ENCODE measurements at regions not wholly inside any gene's neighbourhood (a gene's known extent, or its start where the extent isn't known, plus 50 kb on each side); places are given as distances from the start of the nearest gene placed in this dataset.

- TF ChIP-seq, protein P1, sequence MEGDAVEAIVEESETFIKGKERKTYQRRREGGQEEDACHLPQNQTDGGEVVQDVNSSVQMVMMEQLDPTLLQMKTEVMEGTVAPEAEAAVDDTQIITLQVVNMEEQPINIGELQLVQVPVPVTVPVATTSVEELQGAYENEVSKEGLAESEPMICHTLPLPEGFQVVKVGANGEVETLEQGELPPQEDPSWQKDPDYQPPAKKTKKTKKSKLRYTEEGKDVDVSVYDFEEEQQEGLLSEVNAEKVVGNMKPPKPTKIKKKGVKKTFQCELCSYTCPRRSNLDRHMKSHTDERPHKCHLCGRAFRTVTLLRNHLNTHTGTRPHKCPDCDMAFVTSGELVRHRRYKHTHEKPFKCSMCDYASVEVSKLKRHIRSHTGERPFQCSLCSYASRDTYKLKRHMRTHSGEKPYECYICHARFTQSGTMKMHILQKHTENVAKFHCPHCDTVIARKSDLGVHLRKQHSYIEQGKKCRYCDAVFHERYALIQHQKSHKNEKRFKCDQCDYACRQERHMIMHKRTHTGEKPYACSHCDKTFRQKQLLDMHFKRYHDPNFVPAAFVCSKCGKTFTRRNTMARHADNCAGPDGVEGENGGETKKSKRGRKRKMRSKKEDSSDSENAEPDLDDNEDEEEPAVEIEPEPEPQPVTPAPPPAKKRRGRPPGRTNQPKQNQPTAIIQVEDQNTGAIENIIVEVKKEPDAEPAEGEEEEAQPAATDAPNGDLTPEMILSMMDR (conservative IDR thresholded peaks at IDR 0.05; ENCODE audit: low read length): no peak
- TF ChIP-seq EZH2phosphoT487 (IDR thresholded peaks at IDR 0.05; ENCODE audit: borderline replicate concordance): no peak
Observed at GRCh38 chr15:93333796-93334195, 244.8 kb upstream of the RGMA start.

Measured in Loucy (cell line).